ENCODE measurements at regions not wholly inside any gene's neighbourhood (a gene's known extent, or its start where the extent isn't known, plus 50 kb on each side); places are given as distances from the start of the nearest gene placed in this dataset.

DNA sequence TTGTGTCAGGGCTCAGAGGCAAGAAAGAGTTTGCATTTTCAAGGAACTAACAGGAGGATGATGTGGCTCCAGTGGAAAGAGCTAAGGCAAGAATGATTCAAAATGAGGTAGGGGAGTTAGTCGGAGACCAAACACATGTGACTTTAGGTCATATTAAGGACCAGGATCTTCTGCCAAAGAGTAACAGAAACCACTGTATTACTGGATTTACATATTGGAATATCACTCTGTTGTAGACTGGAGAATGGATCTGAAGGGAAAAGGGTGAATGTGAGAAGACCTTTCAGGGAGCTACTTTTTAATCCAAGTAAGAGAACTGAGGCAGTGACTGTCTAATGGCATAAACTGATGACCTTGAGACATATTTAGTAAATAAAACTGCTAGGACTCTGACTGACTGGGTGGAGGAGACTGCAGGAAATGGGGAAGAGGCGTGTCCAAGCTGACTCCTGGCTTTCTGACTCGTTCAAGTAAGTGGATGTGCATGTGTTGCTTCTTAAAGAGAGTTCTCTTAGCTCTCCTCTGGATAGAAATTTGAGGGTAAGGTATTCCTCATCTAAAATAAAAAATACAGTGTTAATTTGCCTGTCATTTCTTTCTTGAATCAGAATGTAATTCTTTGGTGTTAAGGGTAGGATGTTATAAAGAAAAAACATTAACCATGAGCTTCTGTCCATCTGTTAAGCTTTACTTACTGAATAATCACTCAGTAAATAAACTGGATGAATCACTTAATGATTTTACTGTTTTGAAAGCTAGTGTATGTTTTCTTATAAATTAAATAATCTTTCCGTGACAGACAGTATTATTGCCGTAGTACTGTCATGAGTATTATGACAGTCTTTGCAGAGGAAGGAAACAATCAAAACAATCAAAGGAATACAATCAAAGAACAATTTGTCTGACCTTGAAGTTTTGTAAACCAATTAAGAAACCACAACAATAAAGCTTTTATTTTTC is 58.3 kb upstream of the CFAP20DC start:
- no peak for TF ChIP-seq EZH2 (IDR thresholded peaks at IDR 0.05)
- no peak for TF ChIP-seq POLR2AphosphoS5 (IDR thresholded peaks at IDR 0.05; ENCODE audit: borderline replicate concordance, low read depth, low read length)
